AG04449 (cell line): ENCODE measurements at regions not wholly inside any gene's neighbourhood (a gene's known extent, or its start where the extent isn't known, plus 50 kb on each side); places are given as distances from the start of the nearest gene placed in this dataset.

Source experiments
- CTCF ChIA-PET: fragments of 350-600 bp; formaldehyde crosslinking; extraction: SDS; loops from one replicate; lab custom pipeline; 2021; ENCODE audit warnings: antibody characterized with exemption; lab: Yijun Ruan, JAX
- POLR2A ChIA-PET: fragments of 400-600, 350-600 bp; formaldehyde crosslinking; extraction: SDS; loops from one replicate; lab custom pipeline; 2020; ENCODE audit warnings: antibody characterized with exemption, inconsistent platforms; lab: Yijun Ruan, JAX
- DNase-seq: peaks from one replicate; pipeline ENCODE4 v3.0.0-alpha.2; 2010; ENCODE audit warnings: low read depth, low spot score
- H3K4me3 ChIP-seq: 2 replicates; pipeline ENCODE4 v1.5.1; 2011; ENCODE audit warnings: low read depth, mild to moderate bottlenecking, control low read depth, low read length
- CTCF ChIP-seq: IDR thresholded peaks from one replicate; pipeline ENCODE4 v1.5.1; 2011; ENCODE audit warnings: mild to moderate bottlenecking, moderate library complexity, low read length, control low read depth, inconsistent platforms; ENCODE audit not compliant: insufficient read depth; ENCODE audit errors: missing control alignments

GRCh38 chr18:67846422-67847098 is 330.0 kb upstream of the DSEL start:
- POLR2A ChIA-PET, result no interaction called here
- CTCF ChIA-PET, result no interaction called here
- no peak for DNase-seq
- TF ChIP-seq CTCF, result no peak
- no peak overlapping the region for H3K4me3 ChIP-seq

GRCh38 chr18:67845035-67845434 is 328.5 kb upstream of the DSEL start:
- no peak overlapping the region for H3K4me3 ChIP-seq
- DNase-seq, result no peak
- ChIA-PET CTCF (interaction anchor here (0.9 to 1.2 kb wide), 2 partner anchors 329 to 815 kb away, joined by 4 to 5 read pairs; no protein-coding TSS in a partner anchor), POLR2A (no interaction called here)
- no peak for TF ChIP-seq CTCF

- TF ChIP-seq CTCF, result no peak
- ChIA-PET CTCF (no interaction called here), POLR2A (no interaction called here)
- no peak for DNase-seq
- H3K4me3 ChIP-seq, result no peak overlapping the region
These were observed 323.9 kb upstream of the DSEL start for GRCh38 chr18:67840379-67840778.

GRCh38 chr18:67818432-67818831 is 301.9 kb upstream of the DSEL start:
- no peak overlapping the region for H3K4me3 ChIP-seq
- DNase-seq, result no peak
- ChIA-PET POLR2A (no interaction called here), CTCF (no interaction called here)
- no peak for TF ChIP-seq CTCF

GRCh38 chr18:67815280-67815679 is 298.8 kb upstream of the DSEL start:
- POLR2A ChIA-PET, result no interaction called here
- DNase-seq, result no peak
- no peak for TF ChIP-seq CTCF
- CTCF ChIA-PET, result no interaction called here
- no peak overlapping the region for H3K4me3 ChIP-seq

GRCh38 chr18:67813380-67814028 is 297.0 kb upstream of the DSEL start:
- no peak overlapping the region for H3K4me3 ChIP-seq
- no peak for TF ChIP-seq CTCF
- no peak for DNase-seq
- ChIA-PET CTCF (no interaction called here), POLR2A (no interaction called here)
